CD4-positive, alpha-beta T cell (primary cell): ENCODE measurements at regions not wholly inside any gene's neighbourhood (a gene's known extent, or its start where the extent isn't known, plus 50 kb on each side); places are given as distances from the start of the nearest gene placed in this dataset.
"Not testable (repeated sequence)": the region's sequence is repeated elsewhere in the genome, so short reads cannot be mapped to it uniquely, and the experiment has no call there.

Experiments used
- ATAC-seq: fragments of 200-7000 bp; cut with Tn5 transposase; one replicate; pipeline ENCODE4 v1.10.0; 2022; ENCODE audit warnings: mild to moderate bottlenecking; ENCODE audit not compliant: poor library complexity
- CTCF ChIA-PET: fragments of 350-600 bp; sonication (Branson Sonifier 250); formaldehyde crosslinking; loops from one replicate; lab custom pipeline; 2021; ENCODE audit warnings: antibody characterized with exemption, inconsistent platforms; lab: Charles Lee
- POLR2A ChIA-PET: fragments of 350-600 bp; sonication (Branson Sonifier 250); formaldehyde crosslinking; loops from one replicate; lab custom pipeline; 2021; ENCODE audit warnings: antibody characterized with exemption, inconsistent platforms; lab: Charles Lee
- DNase-seq, 14 experiments: peaks; one replicate each; pipeline ENCODE4 v3.0.0-alpha.2; 2013 to 2020; ENCODE audit warnings: mixed read lengths in 2 of 14
- H3K27ac ChIP-seq, 2 donors: one replicate each; pipeline versions ENCODE4 v1.5.1 to v1.7.0; 2013; ENCODE audit warnings: low read length in 2 of 2, low read depth in 1 of 2, mild to moderate bottlenecking in 1 of 2
- H3K27me3 ChIP-seq, 2 experiments: 1 replicate in 1 of 2; 2 replicates in 1 of 2; pipeline versions ENCODE4 v1.6.1 to v1.7.0; 2013; ENCODE audit warnings: low read length in 2 of 2, control low read depth in 1 of 2, mild to moderate bottlenecking in 1 of 2, moderate library complexity in 1 of 2; ENCODE audit not compliant: insufficient read depth in 2 of 2, control insufficient read depth in 1 of 2
- H3K36me3 ChIP-seq: one replicate; pipeline ENCODE4 v1.6.1; 2013; ENCODE audit warnings: low read length, control low read depth; ENCODE audit not compliant: insufficient read depth
- H3K4me1 ChIP-seq: one replicate; pipeline ENCODE4 v1.6.1; 2013; ENCODE audit warnings: low read length, control low read depth; ENCODE audit not compliant: insufficient read depth
- H3K4me3 ChIP-seq: one replicate; pipeline ENCODE4 v1.5.1; 2013; ENCODE audit warnings: mild to moderate bottlenecking, low read length, moderate library complexity
- H3K9me3 ChIP-seq, 2 experiments: 1 replicate in 1 of 2; 2 replicates in 1 of 2; pipeline versions ENCODE4 v1.6.1 to v1.7.0; 2013; ENCODE audit warnings: low read length in 2 of 2, mild to moderate bottlenecking in 2 of 2, control low read depth in 1 of 2, moderate library complexity in 1 of 2; ENCODE audit not compliant: control insufficient read depth in 1 of 2, insufficient read depth in 1 of 2
- H3K27ac Mint-ChIP-seq: one replicate; pipeline ENCODE4 v1.8.0; 2020; ENCODE audit warnings: mixed read lengths
- H3K27me3 Mint-ChIP-seq: one replicate; pipeline ENCODE4 v1.8.0; 2021; ENCODE audit warnings: mixed read lengths
- H3K36me3 Mint-ChIP-seq: one replicate; pipeline ENCODE4 v1.8.0; 2021; ENCODE audit warnings: low read depth, mixed read lengths
- H3K4me1 Mint-ChIP-seq: one replicate; pipeline ENCODE4 v1.8.0; 2021; ENCODE audit warnings: low read depth, mixed read lengths
- H3K4me3 Mint-ChIP-seq: one replicate; pipeline ENCODE4 v1.8.0; 2020; ENCODE audit warnings: mild to moderate bottlenecking, mixed read lengths
- H3K9me3 Mint-ChIP-seq: one replicate; pipeline ENCODE4 v1.8.0; 2020; ENCODE audit warnings: mixed read lengths
- CTCF ChIP-seq: fragments of 200-600 bp; IDR thresholded peaks from one replicate; pipeline ENCODE4 v1.8.0; 2022; ENCODE audit warnings: antibody characterized with exemption, mild to moderate bottlenecking
- intact Hi-C, 2 experiments: fragments of 100-400 bp; cut with DNase I in 1 of 2; cut with micrococcal nuclease in 1 of 2; formaldehyde crosslinking; loops; one replicate each; pipeline versions ENCODE4 v1.15.1 to v1.9.0; 2023 to 2025; cut with DNase I, micrococcal nuclease

DNA sequence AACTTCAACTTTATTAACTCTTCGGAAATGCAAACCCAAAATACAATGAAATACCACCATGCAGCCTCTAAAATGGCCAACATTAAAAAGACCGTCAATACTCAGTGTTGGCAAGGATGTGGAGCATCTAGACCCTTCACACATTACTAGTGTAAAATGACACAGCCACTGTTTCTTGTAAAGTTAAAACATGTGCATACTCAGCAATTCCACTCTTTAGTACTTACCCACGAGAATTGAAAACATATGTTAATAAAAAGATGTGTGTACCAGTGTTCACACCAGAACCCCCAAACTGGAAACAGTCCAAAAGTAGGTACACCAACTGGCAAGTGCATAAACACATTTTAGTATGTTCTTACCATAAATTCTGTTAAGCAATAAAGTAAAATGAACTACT is 294.7 kb downstream of the PLK2 start:
- CTCF ChIA-PET: no interaction called here

GRCh38 chr5:58161889-58162288 is 298.0 kb downstream of the PLK2 start:
- POLR2A ChIA-PET, CTCF ChIA-PET, H3K27ac ChIP-seq, H3K4me3 Mint-ChIP-seq, H3K9me3 Mint-ChIP-seq, H3K4me3 ChIP-seq, H3K4me1 ChIP-seq, H3K27me3 Mint-ChIP-seq, intact Hi-C loops, H3K36me3 ChIP-seq, DNase-seq, H3K27ac Mint-ChIP-seq, H3K36me3 Mint-ChIP-seq, ATAC-seq, H3K4me1 Mint-ChIP-seq, H3K27me3 ChIP-seq: not testable (repeated sequence)
- peaks cover 0 to 13% of the 10 kb centered on the region in 2 experiments for H3K9me3 ChIP-seq

More for the DNA sequence above, 294.7 kb downstream of the PLK2 start:
- H3K9me3 Mint-ChIP-seq: peaks cover 3% of the 10 kb centered on the region
- no peak for DNase-seq
- H3K4me3 Mint-ChIP-seq: no peak overlapping the region
- H3K4me1 Mint-ChIP-seq: no peaks in the 10 kb centered on the region
- no peak for ATAC-seq
- Histone ChIP-seq H3K36me3 (no peaks in the 10 kb centered on the region), H3K4me1 (no peaks in the 10 kb centered on the region), H3K9me3 (peaks cover 0 to 13% of the 10 kb centered on the region in 2 experiments), H3K27me3 (no peaks in the 10 kb centered on the region), H3K4me3 (no peak overlapping the region), H3K27ac (no peak overlapping the region)
- H3K27me3 Mint-ChIP-seq: no peaks in the 10 kb centered on the region
- no peak for TF ChIP-seq CTCF
- POLR2A ChIA-PET: no interaction called here
- H3K27ac Mint-ChIP-seq: no peak overlapping the region
- intact Hi-C loops: no loop called here
- no peaks in the 10 kb centered on the region for H3K36me3 Mint-ChIP-seq

DNA sequence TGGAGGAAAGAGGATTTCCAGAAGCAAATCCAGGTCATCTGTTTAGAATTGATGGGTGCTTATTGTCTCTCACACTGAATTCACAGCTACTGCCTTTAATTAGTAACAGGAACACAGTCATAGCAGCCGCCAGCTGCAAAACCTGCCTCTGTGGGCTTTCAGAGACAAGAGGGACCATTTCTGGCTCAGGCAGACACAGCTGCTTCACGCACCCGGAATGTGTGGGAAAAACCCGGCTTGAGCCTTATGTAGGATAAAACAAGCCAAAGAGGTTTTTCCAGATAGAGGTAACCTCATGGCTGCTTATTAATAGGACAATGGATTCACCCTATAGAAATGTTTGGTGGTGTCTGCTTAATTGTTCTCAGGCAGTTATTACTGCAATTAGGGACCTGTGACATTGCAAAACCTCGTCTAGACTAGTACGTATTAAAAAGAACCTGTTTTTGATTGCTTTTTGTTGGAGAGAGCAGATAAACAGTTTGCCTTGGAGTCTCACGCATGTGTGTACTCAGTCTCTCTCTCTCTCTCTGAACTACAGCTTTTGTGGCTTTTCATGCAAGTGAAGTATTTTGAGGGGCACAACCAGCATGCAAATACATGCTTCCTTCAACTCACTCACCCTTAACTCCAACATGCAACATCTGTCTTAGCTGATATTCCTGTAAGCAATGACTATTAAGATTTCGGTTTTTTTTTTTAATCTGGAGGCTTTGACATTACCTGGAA is 302.7 kb downstream of the PLK2 start:
- CTCF ChIA-PET: interaction anchor here (0.8 kb wide), 1 partner anchor 17 kb away, joined by 3 read pairs; no protein-coding TSS in a partner anchor
- peaks cover 2% of the 10 kb centered on the region for H3K9me3 Mint-ChIP-seq
- no peak overlapping the region for H3K4me3 Mint-ChIP-seq
- Histone ChIP-seq H3K36me3 (no peaks in the 10 kb centered on the region), H3K9me3 (peaks cover 0 to 6% of the 10 kb centered on the region in 2 experiments), H3K4me1 (no peaks in the 10 kb centered on the region), H3K4me3 (no peak overlapping the region), H3K27ac (no peak overlapping the region), H3K27me3 (no peaks in the 10 kb centered on the region)
- ATAC-seq: no peak
- no peaks in the 10 kb centered on the region for H3K27me3 Mint-ChIP-seq
- no peaks in the 10 kb centered on the region for H3K4me1 Mint-ChIP-seq
- POLR2A ChIA-PET: interaction anchor here (0.9 kb wide), 1 partner anchor 23 kb away, joined by 3 read pairs; no protein-coding TSS in a partner anchor
- TF ChIP-seq CTCF: no peak
- intact Hi-C loops: no loop called here
- no peaks in the 10 kb centered on the region for H3K36me3 Mint-ChIP-seq
- DNase-seq: no peak
- no peak overlapping the region for H3K27ac Mint-ChIP-seq
